IMR-90 (cell line): ENCODE measurements at regions not wholly inside any gene's neighbourhood (a gene's known extent, or its start where the extent isn't known, plus 50 kb on each side); places are given as distances from the start of the nearest gene placed in this dataset.

Experiments
- ATAC-seq: fragments of 200-7000 bp; cut with Tn5 transposase; 2 replicates; pipeline ENCODE4 v1.9.1; 2020; ENCODE audit warnings: low read depth, mild to moderate bottlenecking, moderate library complexity
- BruUV-seq: library from RNA; stranded (reverse); fragments of 400-500 nt; replicated peaks from 2 replicates; lab custom pipeline; 2021; lab: Mats Ljungman, UMichigan
- CTCF ChIA-PET: fragments of 300-600 bp; formaldehyde crosslinking; extraction: SDS; loops from one replicate; lab custom pipeline; 2021; ENCODE audit warnings: antibody characterized with exemption; lab: Yijun Ruan, JAX
- POLR2A ChIA-PET: fragments of 300-600 bp; sonication (Branson Sonifier 250); formaldehyde crosslinking; loops from one replicate; lab custom pipeline; 2022; ENCODE audit warnings: antibody characterized with exemption; ENCODE audit not compliant: unreplicated experiment; lab: Charles Lee
- DNase-seq: peaks from one replicate; pipeline ENCODE4 v3.0.0; 2013
- H2AFZ ChIP-seq: replicated peaks from 2 replicates; pipeline ENCODE3; 2013; ENCODE audit warnings: low read length, mild to moderate bottlenecking; ENCODE audit not compliant: poor library complexity
- H2AK5ac ChIP-seq: 2 replicates; pipeline ENCODE4 v1.6.1; 2013; ENCODE audit warnings: low read depth, low read length, inconsistent platforms
- H2AK9ac ChIP-seq: replicated peaks from 2 replicates; pipeline ENCODE3; 2013; ENCODE audit warnings: mild to moderate bottlenecking, low read depth, low read length, moderate library complexity; ENCODE audit not compliant: poor library complexity
- H2BK120ac ChIP-seq: 2 replicates; pipeline ENCODE4 v1.6.1; 2013; ENCODE audit warnings: low read depth, low read length, inconsistent platforms
- H2BK15ac ChIP-seq: 3 replicates; pipeline ENCODE4 v1.6.1; 2013; ENCODE audit warnings: low read depth, low read length, inconsistent platforms
- H2BK20ac ChIP-seq: 2 replicates; pipeline ENCODE4 v1.6.1; 2013; ENCODE audit warnings: low read depth, mild to moderate bottlenecking, inconsistent platforms, low read length, moderate library complexity
- H2BK5ac ChIP-seq: 2 replicates; pipeline ENCODE4 v1.6.1; 2013; ENCODE audit warnings: mild to moderate bottlenecking, low read depth, low read length, inconsistent platforms; ENCODE audit not compliant: poor library complexity, severe bottlenecking
- H3K14ac ChIP-seq: replicated peaks from 2 replicates; pipeline ENCODE4 v1.6.1; 2013; ENCODE audit warnings: low read depth, low read length, inconsistent platforms
- H3K18ac ChIP-seq: 2 replicates; pipeline ENCODE4 v1.6.1; 2013; ENCODE audit warnings: low read depth, low read length, control low read depth
- H3K23ac ChIP-seq: 2 replicates; pipeline ENCODE4 v1.6.1; 2013; ENCODE audit warnings: low read depth, low read length, inconsistent platforms
- H3K27ac ChIP-seq: 2 replicates; pipeline ENCODE4 v1.5.1; 2013; ENCODE audit warnings: mild to moderate bottlenecking, control low read depth, low read length; ENCODE audit not compliant: insufficient read depth
- H3K27me3 ChIP-seq: 2 replicates; pipeline ENCODE4 v1.6.1; 2013; ENCODE audit warnings: low read length; ENCODE audit not compliant: control insufficient read depth, insufficient read depth
- H3K36me3 ChIP-seq: 2 replicates; pipeline ENCODE4 v1.6.1; 2013; ENCODE audit warnings: low read length, mixed read lengths; ENCODE audit not compliant: control insufficient read depth, insufficient read depth
- H3K4ac ChIP-seq: 2 replicates; pipeline ENCODE4 v1.6.1; 2013; ENCODE audit warnings: low read depth, low read length, inconsistent platforms
- H3K4me1 ChIP-seq: 2 replicates; pipeline ENCODE4 v1.6.1; 2013; ENCODE audit warnings: low read length, mixed read lengths; ENCODE audit not compliant: control insufficient read depth, insufficient read depth
- H3K4me2 ChIP-seq: 2 replicates; pipeline ENCODE4 v1.6.1; 2013; ENCODE audit warnings: low read depth, mild to moderate bottlenecking, control low read depth, low read length, moderate library complexity
- H3K4me3 ChIP-seq: 2 replicates; pipeline ENCODE4 v1.5.1; 2013; ENCODE audit warnings: low read depth, mild to moderate bottlenecking, control low read depth, low read length, moderate library complexity; ENCODE audit not compliant: insufficient read depth
- H3K56ac ChIP-seq: 2 replicates; pipeline ENCODE4 v1.6.1; 2013; ENCODE audit warnings: low read length, inconsistent platforms; ENCODE audit not compliant: insufficient read depth; ENCODE audit errors: extremely low read depth
- H3K79me1 ChIP-seq, 2 experiments: 2 replicates each; pipeline ENCODE4 v1.6.1; 2013; ENCODE audit warnings: low read length in 2 of 2, inconsistent platforms in 1 of 2, low read depth in 1 of 2
- H3K9ac ChIP-seq: 2 replicates; pipeline ENCODE4 v1.6.1; 2013; ENCODE audit warnings: low read depth, low read length, control low read depth
- H3K9me1 ChIP-seq: 2 replicates; pipeline ENCODE4 v1.6.1; 2013; ENCODE audit warnings: low read length, inconsistent platforms; ENCODE audit not compliant: insufficient read depth
- H3K9me3 ChIP-seq: 2 replicates; pipeline ENCODE4 v1.6.1; 2013; ENCODE audit warnings: low read length; ENCODE audit not compliant: control insufficient read depth, insufficient read depth
- H4K20me1 ChIP-seq: 2 replicates; pipeline ENCODE4 v1.6.1; 2013; ENCODE audit warnings: low read length, inconsistent platforms; ENCODE audit not compliant: insufficient read depth
- H4K5ac ChIP-seq: 2 replicates; pipeline ENCODE4 v1.6.1; 2013; ENCODE audit warnings: mild to moderate bottlenecking, low read depth, low read length, control low read depth
- H4K8ac ChIP-seq, 2 experiments: 2 replicates each; pipeline ENCODE4 v1.6.1; 2013; ENCODE audit warnings: low read depth in 2 of 2, low read length in 2 of 2, control low read depth in 1 of 2, inconsistent platforms in 1 of 2
- H4K91ac ChIP-seq: 2 replicates; pipeline ENCODE4 v1.6.1; 2013; ENCODE audit warnings: low read depth, low read length, inconsistent platforms; ENCODE audit not compliant: insufficient read depth
- CEBPB ChIP-seq: IDR thresholded peaks from 2 replicates; pipeline ENCODE4 v1.6.1; 2012; ENCODE audit warnings: low read depth, low read length, improper control_type of control experiment
- MAZ ChIP-seq: IDR thresholded peaks from 2 replicates; pipeline ENCODE4 v1.6.1; 2012; ENCODE audit warnings: low read depth, mild to moderate bottlenecking, low read length, improper control_type of control experiment, moderate library complexity, borderline replicate concordance
- MXI1 ChIP-seq: IDR thresholded peaks from 2 replicates; pipeline ENCODE4 v1.6.1; 2012; ENCODE audit warnings: low read depth, mild to moderate bottlenecking, low read length, moderate library complexity, borderline replicate concordance
- RCOR1 ChIP-seq: IDR thresholded peaks from 2 replicates; pipeline ENCODE4 v1.6.1; 2012; ENCODE audit warnings: mild to moderate bottlenecking, low read length, improper control_type of control experiment; ENCODE audit not compliant: insufficient replicate concordance
- RFX5 ChIP-seq: IDR thresholded peaks from 2 replicates; pipeline ENCODE4 v1.8.0; 2012; ENCODE audit warnings: low read depth, mild to moderate bottlenecking, low read length, moderate library complexity
- WGBS, 2 experiments: methylation state at CpG; one replicate each; pipeline versions ENCODE4 v1.1.5 to v1.1.7; 2013; ENCODE audit warnings: missing lambda C conversion rate in 2 of 2; ENCODE audit not compliant: insufficient read length in 1 of 2; ENCODE audit errors: extremely low coverage in 2 of 2; 5-methylcytosine and 5-hydroxymethylcytosine counted together
- dilution Hi-C: fragments of 300-500 bp; cut with HindIII; formaldehyde crosslinking; loops from one replicate; pipeline ENCODE4 v1.14.3; 2018; ENCODE audit warnings: low sequenced_read_pairs; ENCODE audit not compliant: unreplicated experiment
- in situ Hi-C: fragments of 300-500 bp; cut with MboI; formaldehyde crosslinking; loops from 3 replicates; pipeline ENCODE4 v1.14.3; 2019; ENCODE audit warnings: low sequenced_read_pairs, inconsistent platforms, mixed read lengths
- intact Hi-C: fragments of 100-400 bp; cut with micrococcal nuclease; formaldehyde crosslinking; loops from 2 replicates; pipeline ENCODE4 v1.10.0; 2022
- TF ChIP-seq, protein P1 (sequence below): fragments of 150-350 bp; IDR thresholded peaks from 2 replicates; pipeline ENCODE4 v1.6.1; 2017; ENCODE audit warnings: mild to moderate bottlenecking, antibody characterized with exemption, low read length, low read depth
- TF ChIP-seq, protein P2 (sequence below): fragments of 150-350 bp; IDR thresholded peaks from 2 replicates; pipeline ENCODE4 v1.6.1; 2016; ENCODE audit warnings: low read depth, mild to moderate bottlenecking, low read length, moderate library complexity, borderline replicate concordance

DNA sequence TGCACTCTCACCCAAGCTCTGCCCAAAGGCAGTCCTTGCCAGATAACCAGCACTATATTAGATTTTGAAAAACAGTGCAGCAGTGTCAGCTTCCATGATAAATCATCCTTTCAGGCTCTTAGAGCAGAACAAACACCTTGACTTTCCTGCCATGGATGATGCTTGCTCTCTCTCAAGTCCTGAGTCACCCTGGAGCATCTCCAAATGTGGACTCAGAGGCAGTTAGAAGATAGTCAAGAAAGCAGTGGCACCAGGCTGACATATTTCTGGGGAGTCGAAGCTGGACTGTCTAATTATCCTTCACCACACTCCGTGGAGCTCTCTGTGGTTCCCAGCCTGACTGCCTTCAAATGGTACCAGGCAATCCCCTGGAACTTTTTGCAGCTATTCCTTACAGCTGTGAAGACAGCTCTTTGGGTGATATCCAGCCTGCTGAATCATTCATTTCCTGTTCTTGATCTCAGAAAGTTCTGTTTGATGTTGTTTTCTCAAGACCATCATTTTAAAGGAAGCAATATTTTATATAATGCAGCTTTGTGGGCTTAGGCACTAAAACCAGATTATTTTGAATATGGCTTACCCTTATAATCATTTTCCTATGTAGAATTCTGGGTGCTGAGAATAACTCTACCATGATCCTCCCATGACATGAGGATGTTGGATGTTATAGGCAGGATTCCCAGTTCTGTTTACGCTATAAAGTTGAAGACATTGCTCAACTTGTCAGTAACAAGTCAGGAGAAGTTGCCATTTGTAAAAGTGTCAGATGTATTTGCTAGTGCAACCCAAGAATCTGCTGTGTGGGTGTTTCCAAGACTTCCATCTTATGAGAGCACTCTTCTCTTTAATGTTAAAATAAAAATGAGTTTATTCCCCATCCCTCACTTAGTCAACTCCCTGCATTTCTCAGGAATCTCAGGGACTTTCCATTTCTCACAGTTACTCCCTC lies 233.8 kb downstream of the C7orf25 start:
- Histone ChIP-seq H2BK5ac (no peak overlapping the region), H3K9me1 (no peaks in the 10 kb centered on the region), H3K79me1 (no peaks in the 10 kb centered on the region), H3K4me1 (no peaks in the 10 kb centered on the region), H3K9ac (no peak overlapping the region), H2BK120ac (no peak overlapping the region), H2AK9ac (no peak overlapping the region), H4K5ac (no peak overlapping the region), H3K14ac (no peak overlapping the region), H2AFZ (no peak overlapping the region), H4K91ac (no peak overlapping the region), H3K36me3 (no peaks in the 10 kb centered on the region), H3K56ac (no peak overlapping the region), H3K27me3 (no peaks in the 10 kb centered on the region), H3K9me3 (no peaks in the 10 kb centered on the region), H3K4me2 (no peak overlapping the region), H3K4ac (no peak overlapping the region), H3K18ac (no peak overlapping the region), H3K4me3 (no peak overlapping the region), H2BK15ac (no peak overlapping the region), H4K20me1 (no peaks in the 10 kb centered on the region), H3K27ac (no peak overlapping the region), H3K23ac (no peak overlapping the region), H2AK5ac (no peak overlapping the region), H4K8ac (no peak overlapping the region), H2BK20ac (no peak overlapping the region)
- BruUV-seq: no TSS peak
- dilution Hi-C loops: no loop called here
- ChIA-PET POLR2A (no interaction called here), CTCF (no interaction called here)
- peak; percentile 42; the same call in 1 of the 2 replicates for ATAC-seq
- no CpG with 5 or more reads among the region's 3 CpGs for WGBS, 2 experiments
- TF ChIP-seq RCOR1: no peak
- TF ChIP-seq, protein P1, sequence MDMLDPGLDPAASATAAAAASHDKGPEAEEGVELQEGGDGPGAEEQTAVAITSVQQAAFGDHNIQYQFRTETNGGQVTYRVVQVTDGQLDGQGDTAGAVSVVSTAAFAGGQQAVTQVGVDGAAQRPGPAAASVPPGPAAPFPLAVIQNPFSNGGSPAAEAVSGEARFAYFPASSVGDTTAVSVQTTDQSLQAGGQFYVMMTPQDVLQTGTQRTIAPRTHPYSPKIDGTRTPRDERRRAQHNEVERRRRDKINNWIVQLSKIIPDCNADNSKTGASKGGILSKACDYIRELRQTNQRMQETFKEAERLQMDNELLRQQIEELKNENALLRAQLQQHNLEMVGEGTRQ: no peak
- no peak for TF ChIP-seq MAZ
- TF ChIP-seq, protein P2, sequence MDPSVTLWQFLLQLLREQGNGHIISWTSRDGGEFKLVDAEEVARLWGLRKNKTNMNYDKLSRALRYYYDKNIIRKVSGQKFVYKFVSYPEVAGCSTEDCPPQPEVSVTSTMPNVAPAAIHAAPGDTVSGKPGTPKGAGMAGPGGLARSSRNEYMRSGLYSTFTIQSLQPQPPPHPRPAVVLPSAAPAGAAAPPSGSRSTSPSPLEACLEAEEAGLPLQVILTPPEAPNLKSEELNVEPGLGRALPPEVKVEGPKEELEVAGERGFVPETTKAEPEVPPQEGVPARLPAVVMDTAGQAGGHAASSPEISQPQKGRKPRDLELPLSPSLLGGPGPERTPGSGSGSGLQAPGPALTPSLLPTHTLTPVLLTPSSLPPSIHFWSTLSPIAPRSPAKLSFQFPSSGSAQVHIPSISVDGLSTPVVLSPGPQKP: no peak
- TF ChIP-seq RFX5: no peak
- no peak for TF ChIP-seq MXI1
- no peak for TF ChIP-seq CEBPB
- peak; percentile 43 for DNase-seq
- in situ Hi-C loops: no loop called here
- intact Hi-C loops: no loop called here
